ENCODE measurements at regions not wholly inside any gene's neighbourhood (a gene's known extent, or its start where the extent isn't known, plus 50 kb on each side); places are given as distances from the start of the nearest gene placed in this dataset.
A peak's percentile ranks its signal among the peaks of the same experiment; 100 is the strongest.

DNA sequence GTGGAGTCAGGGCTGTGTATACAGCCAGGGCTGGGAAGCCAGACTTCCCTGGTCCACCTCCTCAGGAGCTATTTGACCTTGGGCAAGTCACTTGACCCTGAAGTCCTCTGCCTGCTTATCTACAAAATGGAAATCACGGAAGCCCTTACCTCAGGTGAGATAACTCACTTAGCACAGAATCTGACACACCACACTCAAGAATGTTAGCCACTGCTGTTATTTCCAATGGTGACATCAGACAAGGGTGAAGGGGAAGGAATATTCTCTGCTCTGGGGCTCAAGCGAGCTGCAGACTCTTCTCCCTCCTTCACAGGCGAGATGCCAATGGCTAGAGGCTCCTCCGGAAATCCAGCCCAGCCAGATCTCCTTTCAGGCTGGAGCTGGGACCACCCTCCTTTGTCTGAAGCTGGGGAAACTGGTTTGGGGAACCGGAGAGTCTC, 189.6 kb downstream of the HAUS1 start:
- Histone ChIP-seq H3K4me2 (ENCODE audit: insufficient read depth, low read length) (no peak overlapping the region), H2AFZ (ENCODE audit: low read depth, low read length) (no peak overlapping the region), H3K27ac (ENCODE audit: extremely low read depth, low read depth, low read length) (no peak overlapping the region), H3K9ac (ENCODE audit: insufficient read depth in 1 of 2, low read depth in 2 of 2, low read length in 2 of 2) (no peak overlapping the region), H3K4me1 (replicated peaks in 1 of 2; ENCODE audit: control insufficient read depth in 2 of 2, insufficient read depth in 2 of 2, low read length in 2 of 2) (no peaks in the 10 kb centered on the region; a peak in 3 of 5 replicates), H4K20me1 (replicated peaks; ENCODE audit: control insufficient read depth, insufficient read depth, low read length) (no peaks in the 10 kb centered on the region), H3K36me3 (ENCODE audit: control insufficient read depth, insufficient read depth, low read length) (no peaks in the 10 kb centered on the region), H3K79me2 (ENCODE audit: control insufficient read depth, insufficient read depth, low read length) (no peaks in the 10 kb centered on the region), H3K4me3 (no peak overlapping the region), H3K9me1 (ENCODE audit: control insufficient read depth, insufficient read depth, low read length) (no peaks in the 10 kb centered on the region), H3K9me3 (replicated peaks; ENCODE audit: control insufficient read depth, insufficient read depth, low read depth, low read length) (no peaks in the 10 kb centered on the region), H3K27me3 (ENCODE audit: control insufficient read depth in 2 of 2, insufficient read depth in 2 of 2, low read length in 2 of 2) (peaks cover 3 to 21% of the 10 kb centered on the region in 2 experiments; a peak in 3 of 5 replicates)
- no peak for DNase-seq (ENCODE audit: extremely low read depth in 1 of 4, low spot score in 3 of 4)
- peak; percentile 67 for ATAC-seq
- intact Hi-C loops (cut with micrococcal nuclease) (loop anchor here (5.0 kb wide), 1 partner anchor 121 kb away; a partner anchor contains a TSS), in situ Hi-C loops (cut with MboI) (loop anchor here (25.0 kb wide), 1 partner anchor 194 kb away; no protein-coding TSS in a partner anchor)
- ChIA-PET POLR2A (interaction anchor here (0.5 to 0.6 kb wide), 2 partner anchors 46 to 231 kb away, joined by 3 read pairs; no protein-coding TSS in a partner anchor), CTCF (ENCODE audit: low intra/inter-chr PET ratio) (no interaction called here)
- FAIRE-seq, result no peak
- 0% methylated on average over 4 of the region's 5 CpGs for WGBS (ENCODE audit: insufficient coverage, low coverage, missing lambda C conversion rate)
- BruUV-seq (replicated peaks), result no TSS peak
- no peak for TF ChIP-seq NR2C2 (CRISPR knock-in tag; IDR thresholded peaks at IDR 0.05)
- TF ChIP-seq NR2C2 (tag; IDR thresholded peaks at IDR 0.05), result peak; percentile 47; the same call in 1 of the 2 replicates
- no peak for TF ChIP-seq TAF1 (IDR thresholded peaks at IDR 0.05; ENCODE audit: control insufficient read depth, extremely low read depth, insufficient read depth, low read length, severe bottlenecking)
- TF ChIP-seq, protein P1, sequence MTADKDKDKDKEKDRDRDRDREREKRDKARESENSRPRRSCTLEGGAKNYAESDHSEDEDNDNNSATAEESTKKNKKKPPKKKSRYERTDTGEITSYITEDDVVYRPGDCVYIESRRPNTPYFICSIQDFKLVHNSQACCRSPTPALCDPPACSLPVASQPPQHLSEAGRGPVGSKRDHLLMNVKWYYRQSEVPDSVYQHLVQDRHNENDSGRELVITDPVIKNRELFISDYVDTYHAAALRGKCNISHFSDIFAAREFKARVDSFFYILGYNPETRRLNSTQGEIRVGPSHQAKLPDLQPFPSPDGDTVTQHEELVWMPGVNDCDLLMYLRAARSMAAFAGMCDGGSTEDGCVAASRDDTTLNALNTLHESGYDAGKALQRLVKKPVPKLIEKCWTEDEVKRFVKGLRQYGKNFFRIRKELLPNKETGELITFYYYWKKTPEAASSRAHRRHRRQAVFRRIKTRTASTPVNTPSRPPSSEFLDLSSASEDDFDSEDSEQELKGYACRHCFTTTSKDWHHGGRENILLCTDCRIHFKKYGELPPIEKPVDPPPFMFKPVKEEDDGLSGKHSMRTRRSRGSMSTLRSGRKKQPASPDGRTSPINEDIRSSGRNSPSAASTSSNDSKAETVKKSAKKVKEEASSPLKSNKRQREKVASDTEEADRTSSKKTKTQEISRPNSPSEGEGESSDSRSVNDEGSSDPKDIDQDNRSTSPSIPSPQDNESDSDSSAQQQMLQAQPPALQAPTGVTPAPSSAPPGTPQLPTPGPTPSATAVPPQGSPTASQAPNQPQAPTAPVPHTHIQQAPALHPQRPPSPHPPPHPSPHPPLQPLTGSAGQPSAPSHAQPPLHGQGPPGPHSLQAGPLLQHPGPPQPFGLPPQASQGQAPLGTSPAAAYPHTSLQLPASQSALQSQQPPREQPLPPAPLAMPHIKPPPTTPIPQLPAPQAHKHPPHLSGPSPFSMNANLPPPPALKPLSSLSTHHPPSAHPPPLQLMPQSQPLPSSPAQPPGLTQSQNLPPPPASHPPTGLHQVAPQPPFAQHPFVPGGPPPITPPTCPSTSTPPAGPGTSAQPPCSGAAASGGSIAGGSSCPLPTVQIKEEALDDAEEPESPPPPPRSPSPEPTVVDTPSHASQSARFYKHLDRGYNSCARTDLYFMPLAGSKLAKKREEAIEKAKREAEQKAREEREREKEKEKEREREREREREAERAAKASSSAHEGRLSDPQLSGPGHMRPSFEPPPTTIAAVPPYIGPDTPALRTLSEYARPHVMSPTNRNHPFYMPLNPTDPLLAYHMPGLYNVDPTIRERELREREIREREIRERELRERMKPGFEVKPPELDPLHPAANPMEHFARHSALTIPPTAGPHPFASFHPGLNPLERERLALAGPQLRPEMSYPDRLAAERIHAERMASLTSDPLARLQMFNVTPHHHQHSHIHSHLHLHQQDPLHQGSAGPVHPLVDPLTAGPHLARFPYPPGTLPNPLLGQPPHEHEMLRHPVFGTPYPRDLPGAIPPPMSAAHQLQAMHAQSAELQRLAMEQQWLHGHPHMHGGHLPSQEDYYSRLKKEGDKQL (CRISPR knock-in tag; IDR thresholded peaks at IDR 0.05; ENCODE audit: borderline replicate concordance), result no peak
- 0 out of 2 replicates have a peak, but pooled peaks have one; percentile 8 for TF ChIP-seq TCF3 (CRISPR knock-in tag; IDR thresholded peaks at IDR 0.05)
- TF ChIP-seq ZNF57 (CRISPR knock-in tag; IDR thresholded peaks at IDR 0.05), result no peak
- no peak for TF ChIP-seq POLR2A (conservative IDR thresholded peaks at IDR 0.05)
- peak; percentile 61 for TF ChIP-seq CTBP1 (IDR thresholded peaks at IDR 0.05; ENCODE audit: borderline replicate concordance)
- TF ChIP-seq CXXC5 (CRISPR knock-in tag; IDR thresholded peaks at IDR 0.05), result peak; percentile 36; the same call in 1 of the 2 replicates
- TF ChIP-seq, protein P2, sequence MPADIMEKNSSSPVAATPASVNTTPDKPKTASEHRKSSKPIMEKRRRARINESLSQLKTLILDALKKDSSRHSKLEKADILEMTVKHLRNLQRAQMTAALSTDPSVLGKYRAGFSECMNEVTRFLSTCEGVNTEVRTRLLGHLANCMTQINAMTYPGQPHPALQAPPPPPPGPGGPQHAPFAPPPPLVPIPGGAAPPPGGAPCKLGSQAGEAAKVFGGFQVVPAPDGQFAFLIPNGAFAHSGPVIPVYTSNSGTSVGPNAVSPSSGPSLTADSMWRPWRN (IDR thresholded peaks at IDR 0.05; ENCODE audit: low read depth), result 0 out of 2 replicates have a peak, but pooled peaks have one; percentile 47
- TF ChIP-seq MED1 (CRISPR knock-in tag; IDR thresholded peaks at IDR 0.05; ENCODE audit: borderline replicate concordance), result no peak
- peak; percentile 91 for TF ChIP-seq ESRRA (IDR thresholded peaks at IDR 0.05; ENCODE audit: borderline replicate concordance, low read depth)
- no peak for TF ChIP-seq HCFC1 (IDR thresholded peaks at IDR 0.05; ENCODE audit: low read depth, low read length)
- TF ChIP-seq ATF7 (IDR thresholded peaks at IDR 0.05), result peak; percentile 38; the same call in 1 of the 2 replicates
- no peak for TF ChIP-seq MAZ (CRISPR knock-in tag; conservative IDR thresholded peaks at IDR 0.05 in 1 of 2, IDR thresholded peaks at IDR 0.05 in 1 of 2)
- peak; percentile 47; the same call in 1 of the 2 replicates for TF ChIP-seq EP300 (IDR thresholded peaks at IDR 0.05; ENCODE audit: low read length)
- no peak for TF ChIP-seq FOXJ3 (CRISPR knock-in tag; IDR thresholded peaks at IDR 0.05)
- TF ChIP-seq IFI16 (CRISPR knock-in tag; IDR thresholded peaks at IDR 0.05), result no peak
